Rectal smooth muscle tissue (tissue), 1 donor: ENCODE measurements at regions not wholly inside any gene's neighbourhood (a gene's known extent, or its start where the extent isn't known, plus 50 kb on each side); places are given as distances from the start of the nearest gene placed in this dataset.

ENCODE experiments used
- H3K27ac ChIP-seq: one replicate; pipeline ENCODE4 v1.7.0; 2013; ENCODE audit warnings: low read depth, low read length, inconsistent platforms
- H3K27me3 ChIP-seq: one replicate; pipeline ENCODE4 v1.7.0; 2013; ENCODE audit warnings: low read length; ENCODE audit not compliant: control insufficient read depth, insufficient read depth
- H3K36me3 ChIP-seq: one replicate; pipeline ENCODE4 v1.7.0; 2013; ENCODE audit warnings: low read length; ENCODE audit not compliant: control insufficient read depth, insufficient read depth
- H3K4me1 ChIP-seq: one replicate; pipeline ENCODE4 v1.7.0; 2013; ENCODE audit warnings: low read length; ENCODE audit not compliant: control insufficient read depth, insufficient read depth
- H3K4me3 ChIP-seq: one replicate; pipeline ENCODE4 v1.7.0; 2013; ENCODE audit warnings: low read length
- H3K9ac ChIP-seq: one replicate; pipeline ENCODE4 v1.7.0; 2013; ENCODE audit warnings: low read length

- Histone ChIP-seq H3K27me3 (no peaks in the 10 kb centered on the region), H3K9ac (no peak overlapping the region), H3K4me1 (no peaks in the 10 kb centered on the region), H3K27ac (no peak overlapping the region), H3K4me3 (no peak overlapping the region), H3K36me3 (no peaks in the 10 kb centered on the region)
Observed at GRCh38 chr5:29099585-29099984, 2061.2 kb upstream of the CDH9 start.

- no peak overlapping the region for H3K9ac ChIP-seq
Observed at GRCh38 chr5:29089591-29090130, 2051.3 kb upstream of the CDH9 start.

GRCh38 chr5:29085142-29085541 is 2046.8 kb upstream of the CDH9 start:
- Histone ChIP-seq H3K9ac (no peak overlapping the region), H3K27me3 (no peaks in the 10 kb centered on the region), H3K36me3 (no peaks in the 10 kb centered on the region), H3K4me1 (no peaks in the 10 kb centered on the region), H3K4me3 (no peak overlapping the region), H3K27ac (no peak overlapping the region)

More at GRCh38 chr5:29089591-29090130, 2051.3 kb upstream of the CDH9 start:
- Histone ChIP-seq H3K4me3 (no peak overlapping the region), H3K27ac (no peak overlapping the region), H3K36me3 (no peaks in the 10 kb centered on the region), H3K27me3 (no peaks in the 10 kb centered on the region), H3K4me1 (no peaks in the 10 kb centered on the region)

- Histone ChIP-seq H3K27ac (no peak overlapping the region), H3K36me3 (no peaks in the 10 kb centered on the region), H3K27me3 (no peaks in the 10 kb centered on the region), H3K4me1 (no peaks in the 10 kb centered on the region), H3K9ac (no peak overlapping the region), H3K4me3 (no peak overlapping the region)
Observed at GRCh38 chr5:29079771-29080170, 2041.4 kb upstream of the CDH9 start.

GRCh38 chr5:29077451-29077850 is 2039.1 kb upstream of the CDH9 start:
- no peak overlapping the region for H3K9ac ChIP-seq
- no peaks in the 10 kb centered on the region for H3K36me3 ChIP-seq
- H3K27me3 ChIP-seq, result no peaks in the 10 kb centered on the region
- H3K27ac ChIP-seq, result no peak overlapping the region
- H3K4me1 ChIP-seq, result no peaks in the 10 kb centered on the region
- H3K4me3 ChIP-seq, result no peak overlapping the region

GRCh38 chr5:29069104-29069402 is 2030.7 kb upstream of the CDH9 start:
- H3K27me3 ChIP-seq, result no peaks in the 10 kb centered on the region
- no peaks in the 10 kb centered on the region for H3K36me3 ChIP-seq
- no peak overlapping the region for H3K4me3 ChIP-seq
- H3K4me1 ChIP-seq, result no peaks in the 10 kb centered on the region
- no peak overlapping the region for H3K9ac ChIP-seq
- H3K27ac ChIP-seq, result no peak overlapping the region

GRCh38 chr5:29061381-29061780 is 2023.0 kb upstream of the CDH9 start:
- H3K4me1 ChIP-seq, result no peaks in the 10 kb centered on the region

GRCh38 chr5:29054694-29055093 is 2016.3 kb upstream of the CDH9 start:
- no peaks in the 10 kb centered on the region for H3K27me3 ChIP-seq
- H3K9ac ChIP-seq, result no peak overlapping the region
- no peaks in the 10 kb centered on the region for H3K36me3 ChIP-seq
- H3K4me1 ChIP-seq, result no peaks in the 10 kb centered on the region
- H3K4me3 ChIP-seq, result no peak overlapping the region
- no peak overlapping the region for H3K27ac ChIP-seq

More at GRCh38 chr5:29061381-29061780, 2023.0 kb upstream of the CDH9 start:
- Histone ChIP-seq H3K4me3 (no peak overlapping the region), H3K36me3 (no peaks in the 10 kb centered on the region), H3K27ac (no peak overlapping the region), H3K9ac (no peak overlapping the region), H3K27me3 (no peaks in the 10 kb centered on the region)

GRCh38 chr5:29054282-29054681 is 2015.9 kb upstream of the CDH9 start:
- Histone ChIP-seq H3K27ac (no peak overlapping the region), H3K36me3 (no peaks in the 10 kb centered on the region)

GRCh38 chr5:29051509-29051908 is 2013.1 kb upstream of the CDH9 start:
- H3K4me3 ChIP-seq, result no peak overlapping the region
- no peaks in the 10 kb centered on the region for H3K27me3 ChIP-seq
- H3K36me3 ChIP-seq, result no peaks in the 10 kb centered on the region
- no peak overlapping the region for H3K27ac ChIP-seq
- H3K9ac ChIP-seq, result no peak overlapping the region
- no peaks in the 10 kb centered on the region for H3K4me1 ChIP-seq

More at GRCh38 chr5:29054282-29054681, 2015.9 kb upstream of the CDH9 start:
- Histone ChIP-seq H3K4me3 (no peak overlapping the region), H3K4me1 (no peaks in the 10 kb centered on the region), H3K27me3 (no peaks in the 10 kb centered on the region), H3K9ac (no peak overlapping the region)

GRCh38 chr5:29042152-29042551 is 2003.8 kb upstream of the CDH9 start:
- Histone ChIP-seq H3K27ac (no peak overlapping the region), H3K4me1 (no peaks in the 10 kb centered on the region), H3K27me3 (no peaks in the 10 kb centered on the region), H3K36me3 (no peaks in the 10 kb centered on the region), H3K4me3 (no peak overlapping the region), H3K9ac (no peak overlapping the region)

GRCh38 chr5:29040404-29040803 is 2002.0 kb upstream of the CDH9 start:
- H3K9ac ChIP-seq, result no peak overlapping the region
- no peaks in the 10 kb centered on the region for H3K27me3 ChIP-seq
- no peaks in the 10 kb centered on the region for H3K4me1 ChIP-seq
- H3K27ac ChIP-seq, result no peak overlapping the region
- H3K4me3 ChIP-seq, result no peak overlapping the region
- H3K36me3 ChIP-seq, result no peaks in the 10 kb centered on the region

- Histone ChIP-seq H3K27ac (no peak overlapping the region), H3K4me1 (no peaks in the 10 kb centered on the region), H3K9ac (no peak overlapping the region), H3K27me3 (no peaks in the 10 kb centered on the region), H3K4me3 (no peak overlapping the region), H3K36me3 (no peaks in the 10 kb centered on the region)
Observed at GRCh38 chr5:29039994-29040393, 2001.6 kb upstream of the CDH9 start.
